CD4-positive, CD25-positive, alpha-beta regulatory T cell (primary cell): ENCODE measurements at regions not wholly inside any gene's neighbourhood (a gene's known extent, or its start where the extent isn't known, plus 50 kb on each side); places are given as distances from the start of the nearest gene placed in this dataset.

Experiments used
- ATAC-seq, 2 donors: fragments of 150-1000 bp; cut with Tn5 transposase; one replicate each; pipeline ENCODE4 v1.10.0; 2021; ENCODE audit warnings: low read depth in 2 of 2, moderate number of reproducible peaks in 2 of 2, moderate library complexity in 1 of 2
- DNase-seq, 3 donors: peaks; one replicate each; pipeline versions ENCODE4 v3.0.0 to v3.0.0-alpha.2; 2012 to 2022; ENCODE audit warnings: mixed read lengths in 1 of 3
- H3K27ac ChIP-seq: one replicate; pipeline ENCODE4 v1.7.0; 2013; ENCODE audit warnings: mild to moderate bottlenecking, low read length; ENCODE audit not compliant: insufficient read depth, poor library complexity, severe bottlenecking
- H3K27me3 ChIP-seq: one replicate; pipeline ENCODE4 v1.7.0; 2013; ENCODE audit warnings: low read length; ENCODE audit not compliant: control insufficient read depth, insufficient read depth
- H3K36me3 ChIP-seq: one replicate; pipeline ENCODE4 v1.7.0; 2013; ENCODE audit warnings: mild to moderate bottlenecking, low read length, moderate library complexity; ENCODE audit not compliant: control insufficient read depth, insufficient read depth
- H3K4me1 ChIP-seq: 2 replicates; pipeline ENCODE4 v1.7.0; 2013; ENCODE audit warnings: mild to moderate bottlenecking, low read length; ENCODE audit not compliant: insufficient read depth, control insufficient read depth, poor library complexity, severe bottlenecking
- H3K4me3 ChIP-seq: one replicate; pipeline ENCODE4 v1.7.0; 2013; ENCODE audit warnings: low read depth, mild to moderate bottlenecking, low read length, moderate library complexity
- H3K9me3 ChIP-seq, 2 experiments: 1 replicate in 1 of 2; 2 replicates in 1 of 2; pipeline ENCODE4 v1.7.0; 2013; ENCODE audit warnings: low read length in 2 of 2, mild to moderate bottlenecking in 1 of 2, moderate library complexity in 1 of 2; ENCODE audit not compliant: control insufficient read depth in 2 of 2
- H3K27ac Mint-ChIP-seq, 3 donors: one replicate each; pipeline ENCODE4 v1.8.0; 2020 to 2022; ENCODE audit warnings: mild to moderate bottlenecking in 3 of 3, mixed read lengths in 3 of 3, moderate library complexity in 2 of 3
- H3K27me3 Mint-ChIP-seq: one replicate; pipeline ENCODE4 v1.8.0; 2022; ENCODE audit warnings: mild to moderate bottlenecking, mixed read lengths
- H3K36me3 Mint-ChIP-seq: one replicate; pipeline ENCODE4 v1.8.0; 2020; ENCODE audit warnings: mixed read lengths
- H3K4me1 Mint-ChIP-seq, 4 donors: one replicate each; pipeline ENCODE4 v1.8.0; 2020 to 2022; ENCODE audit warnings: mixed read lengths in 4 of 4, mild to moderate bottlenecking in 1 of 4
- H3K4me3 Mint-ChIP-seq, 4 donors: one replicate each; pipeline ENCODE4 v1.8.0; 2020 to 2022; ENCODE audit warnings: mild to moderate bottlenecking in 4 of 4, mixed read lengths in 4 of 4, moderate library complexity in 3 of 4
- H3K9me3 Mint-ChIP-seq, 7 donors: one replicate each; pipeline ENCODE4 v1.8.0; 2020 to 2022; ENCODE audit warnings: mixed read lengths in 7 of 7, mild to moderate bottlenecking in 3 of 7, moderate library complexity in 2 of 7

- no peak overlapping the region for H3K27ac Mint-ChIP-seq
- Histone ChIP-seq H3K4me1 (no peaks in the 10 kb centered on the region), H3K36me3 (no peaks in the 10 kb centered on the region), H3K9me3 (no peaks in the 10 kb centered on the region), H3K27me3 (no peaks in the 10 kb centered on the region), H3K27ac (no peak overlapping the region), H3K4me3 (no peak overlapping the region)
- ATAC-seq (no peak), DNase-seq (no peak)
- no peaks in the 10 kb centered on the region for H3K36me3 Mint-ChIP-seq
- H3K4me3 Mint-ChIP-seq: peak overlapping the region in 1 of 4 donors; percentile 68
- peaks cover 1 to 12% (median 10%) of the 10 kb centered on the region in 7 donors for H3K9me3 Mint-ChIP-seq
- peaks cover 0 to 5% (median 0%) of the 10 kb centered on the region in 4 donors for H3K4me1 Mint-ChIP-seq
- H3K27me3 Mint-ChIP-seq: no peaks in the 10 kb centered on the region
Measured at GRCh38 chr3:192042116-192042515, 581.2 kb downstream of the PYDC2 start.

- Histone ChIP-seq H3K27me3 (no peaks in the 10 kb centered on the region), H3K36me3 (no peaks in the 10 kb centered on the region), H3K27ac (no peak overlapping the region), H3K4me1 (no peaks in the 10 kb centered on the region), H3K9me3 (no peaks in the 10 kb centered on the region), H3K4me3 (no peak overlapping the region)
- H3K27me3 Mint-ChIP-seq: no peaks in the 10 kb centered on the region
- no peak overlapping the region for H3K4me3 Mint-ChIP-seq
- no peak overlapping the region for H3K27ac Mint-ChIP-seq
- H3K4me1 Mint-ChIP-seq: peaks cover 0 to 5% (median 0%) of the 10 kb centered on the region in 4 donors
- DNase-seq: no peak
- no peak for ATAC-seq
- no peaks in the 10 kb centered on the region for H3K36me3 Mint-ChIP-seq
- H3K9me3 Mint-ChIP-seq: peaks cover 0 to 16% (median 4%) of the 10 kb centered on the region in 7 donors
Measured at GRCh38 chr3:192054881-192055280, 593.9 kb downstream of the PYDC2 start.

- H3K9me3 Mint-ChIP-seq: peaks cover 0 to 16% (median 5%) of the 10 kb centered on the region in 7 donors
- peaks cover 0 to 5% (median 0%) of the 10 kb centered on the region in 4 donors for H3K4me1 Mint-ChIP-seq
- ATAC-seq (no peak), DNase-seq (no peak)
- no peaks in the 10 kb centered on the region for H3K4me1 ChIP-seq
- no peak overlapping the region for H3K27ac Mint-ChIP-seq
- no peaks in the 10 kb centered on the region for H3K27me3 ChIP-seq
- H3K4me3 ChIP-seq: no peak overlapping the region
- no peaks in the 10 kb centered on the region for H3K36me3 Mint-ChIP-seq
- H3K27me3 Mint-ChIP-seq: no peaks in the 10 kb centered on the region
- H3K9me3 ChIP-seq: no peaks in the 10 kb centered on the region
- H3K36me3 ChIP-seq: no peaks in the 10 kb centered on the region
- no peak overlapping the region for H3K4me3 Mint-ChIP-seq
- no peak overlapping the region for H3K27ac ChIP-seq
Measured at GRCh38 chr3:192055946-192056345, 595.0 kb downstream of the PYDC2 start.

- no peak overlapping the region for H3K4me3 Mint-ChIP-seq
- H3K9me3 Mint-ChIP-seq: peaks cover 2 to 16% (median 5%) of the 10 kb centered on the region in 7 donors
- Histone ChIP-seq H3K4me3 (no peak overlapping the region), H3K36me3 (no peaks in the 10 kb centered on the region), H3K4me1 (no peaks in the 10 kb centered on the region), H3K27me3 (no peaks in the 10 kb centered on the region), H3K27ac (no peak overlapping the region), H3K9me3 (no peaks in the 10 kb centered on the region)
- H3K27ac Mint-ChIP-seq: no peak overlapping the region
- no peaks in the 10 kb centered on the region for H3K36me3 Mint-ChIP-seq
- no peaks in the 10 kb centered on the region for H3K27me3 Mint-ChIP-seq
- ATAC-seq: no peak
- no peaks in the 10 kb centered on the region for H3K4me1 Mint-ChIP-seq
- no peak for DNase-seq
Measured at GRCh38 chr3:192057261-192057660, 596.3 kb downstream of the PYDC2 start.

- Histone ChIP-seq H3K27ac (no peak overlapping the region), H3K4me1 (no peaks in the 10 kb centered on the region), H3K27me3 (no peaks in the 10 kb centered on the region), H3K4me3 (no peak overlapping the region), H3K9me3 (peaks cover 0 to 5% of the 10 kb centered on the region in 2 experiments), H3K36me3 (no peaks in the 10 kb centered on the region)
- Mint-ChIP-seq H3K4me3 (no peak overlapping the region), H3K4me1 (no peaks in the 10 kb centered on the region), H3K36me3 (no peaks in the 10 kb centered on the region), H3K9me3 (peaks cover 3 to 16% (median 4%) of the 10 kb centered on the region in 7 donors), H3K27ac (no peak overlapping the region), H3K27me3 (no peaks in the 10 kb centered on the region)
- DNase-seq (no peak), ATAC-seq (no peak)
Measured at GRCh38 chr3:192060160-192060781, 599.3 kb downstream of the PYDC2 start.

GRCh38 chr3:192061426-192061825, 600.5 kb downstream of the PYDC2 start:
- Mint-ChIP-seq H3K4me1 (no peaks in the 10 kb centered on the region), H3K9me3 (peaks cover 2 to 9% (median 4%) of the 10 kb centered on the region in 7 donors), H3K36me3 (no peaks in the 10 kb centered on the region), H3K27me3 (no peaks in the 10 kb centered on the region), H3K4me3 (no peak overlapping the region), H3K27ac (no peak overlapping the region)
- H3K4me3 ChIP-seq: no peak overlapping the region
- H3K27ac ChIP-seq: no peak overlapping the region
- no peaks in the 10 kb centered on the region for H3K4me1 ChIP-seq
- peaks cover 0 to 5% of the 10 kb centered on the region in 2 experiments for H3K9me3 ChIP-seq
- no peak for ATAC-seq
- H3K27me3 ChIP-seq: no peaks in the 10 kb centered on the region
- DNase-seq: no peak
- no peaks in the 10 kb centered on the region for H3K36me3 ChIP-seq

- Histone ChIP-seq H3K27ac (no peak overlapping the region), H3K9me3 (peaks cover 0 to 5% of the 10 kb centered on the region in 2 experiments), H3K27me3 (no peaks in the 10 kb centered on the region), H3K4me3 (no peak overlapping the region), H3K36me3 (no peaks in the 10 kb centered on the region), H3K4me1 (no peaks in the 10 kb centered on the region)
- Mint-ChIP-seq H3K27ac (no peak overlapping the region), H3K4me3 (no peak overlapping the region), H3K36me3 (no peaks in the 10 kb centered on the region), H3K27me3 (no peaks in the 10 kb centered on the region), H3K9me3 (peaks cover 2 to 9% (median 4%) of the 10 kb centered on the region in 7 donors), H3K4me1 (no peaks in the 10 kb centered on the region)
- ATAC-seq: no peak
- DNase-seq: no peak
Measured at GRCh38 chr3:192062186-192062585, 601.2 kb downstream of the PYDC2 start.

GRCh38 chr3:192063570-192063969, 602.6 kb downstream of the PYDC2 start:
- H3K27me3 Mint-ChIP-seq: no peaks in the 10 kb centered on the region
- H3K4me3 Mint-ChIP-seq: no peak overlapping the region

More at GRCh38 chr3:192063570-192063969, 602.6 kb downstream of the PYDC2 start:
- no peaks in the 10 kb centered on the region for H3K36me3 ChIP-seq
- peaks cover 0 to 5% of the 10 kb centered on the region in 2 experiments for H3K9me3 ChIP-seq
- Mint-ChIP-seq H3K4me1 (no peaks in the 10 kb centered on the region), H3K27ac (peak overlapping the region in 1 of 3 donors; percentile 39), H3K36me3 (no peaks in the 10 kb centered on the region), H3K9me3 (peaks cover 2 to 11% (median 5%) of the 10 kb centered on the region in 7 donors)
- no peaks in the 10 kb centered on the region for H3K27me3 ChIP-seq
- no peak for ATAC-seq
- H3K4me1 ChIP-seq: no peaks in the 10 kb centered on the region
- no peak overlapping the region for H3K27ac ChIP-seq
- DNase-seq: no peak
- no peak overlapping the region for H3K4me3 ChIP-seq
